ENCODE measurements at regions not wholly inside any gene's neighbourhood (a gene's known extent, or its start where the extent isn't known, plus 50 kb on each side); places are given as distances from the start of the nearest gene placed in this dataset.

DNA sequence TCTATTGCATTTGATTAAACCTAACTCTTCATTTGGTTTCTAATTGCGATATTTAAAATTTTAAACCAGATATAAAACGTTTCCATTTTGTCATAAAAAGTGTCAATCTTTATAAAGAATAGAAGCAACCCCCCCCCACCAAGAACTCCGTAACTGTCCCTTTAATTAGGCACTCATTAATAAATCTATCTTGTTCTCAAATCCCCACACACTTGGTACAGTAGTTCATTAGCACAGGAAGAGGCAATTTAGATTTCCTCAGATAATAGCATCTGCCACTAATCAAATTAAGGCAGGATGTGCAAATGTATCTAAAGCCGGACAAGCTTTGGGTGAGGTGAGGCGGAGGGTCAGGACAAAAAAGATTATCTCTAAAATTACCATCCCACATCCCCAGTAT, 1143.3 kb upstream of the AUTS2 start:
- DNase-seq = no peak

GRCh38 chr7:68456469-68456868, 1141.8 kb upstream of the AUTS2 start:
- DNase-seq = no peak

DNA sequence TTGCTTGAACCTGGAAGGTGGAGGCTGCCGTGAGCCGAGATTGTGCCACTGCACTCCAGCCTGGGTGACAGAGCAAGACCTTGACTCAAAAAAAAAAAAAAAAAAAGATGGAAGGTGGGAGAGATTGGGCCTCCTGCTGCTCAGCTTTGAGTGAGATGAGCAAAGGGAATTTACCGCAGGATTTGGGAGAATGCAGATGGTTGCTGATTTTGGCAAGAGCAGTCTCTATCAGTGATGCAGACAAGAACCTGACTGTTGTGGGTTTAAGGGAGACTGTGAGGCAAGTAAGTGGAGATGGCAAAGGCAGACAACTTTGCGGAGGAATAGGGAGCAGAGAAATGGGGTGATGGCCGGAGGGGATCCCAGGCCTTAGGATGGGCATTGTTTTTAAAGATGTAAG, 1140.8 kb upstream of the AUTS2 start:
- DNase-seq = no peak

GRCh38 chr7:68458010-68458908, 1140.0 kb upstream of the AUTS2 start:
- DNase-seq = no peak

GRCh38 chr7:68461430-68461829, 1136.8 kb upstream of the AUTS2 start:
- DNase-seq = no peak

DNA sequence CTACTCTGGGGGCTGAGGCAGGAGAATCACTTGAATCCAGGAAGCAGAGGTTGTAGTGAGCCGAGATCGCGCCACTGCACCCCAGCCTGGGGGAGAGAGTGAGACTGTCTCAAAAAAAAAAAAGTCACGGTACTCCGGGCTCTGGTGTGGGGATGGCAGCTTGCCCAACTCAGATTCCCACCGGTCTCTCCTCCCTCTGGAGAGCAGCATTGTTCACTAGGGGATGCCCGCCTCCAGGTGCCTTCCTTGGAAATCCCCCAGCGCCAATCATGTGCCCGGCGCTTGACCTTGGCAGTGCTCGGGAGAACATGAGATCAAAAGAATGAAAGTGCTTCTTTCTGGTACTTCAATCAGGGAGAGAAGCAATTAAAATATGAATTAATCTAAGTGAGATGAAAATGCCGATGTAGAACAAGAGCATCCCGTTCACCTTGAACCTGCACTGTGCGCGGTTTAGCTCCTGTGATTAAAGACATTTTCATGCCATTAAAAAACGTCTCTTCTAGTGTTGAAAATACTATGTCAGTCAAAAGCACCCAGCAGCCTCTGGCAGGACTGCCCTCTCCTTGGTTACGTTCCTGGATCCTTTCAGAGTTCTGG, 1127.3 kb upstream of the AUTS2 start:
- DNase-seq = no peak

DNA sequence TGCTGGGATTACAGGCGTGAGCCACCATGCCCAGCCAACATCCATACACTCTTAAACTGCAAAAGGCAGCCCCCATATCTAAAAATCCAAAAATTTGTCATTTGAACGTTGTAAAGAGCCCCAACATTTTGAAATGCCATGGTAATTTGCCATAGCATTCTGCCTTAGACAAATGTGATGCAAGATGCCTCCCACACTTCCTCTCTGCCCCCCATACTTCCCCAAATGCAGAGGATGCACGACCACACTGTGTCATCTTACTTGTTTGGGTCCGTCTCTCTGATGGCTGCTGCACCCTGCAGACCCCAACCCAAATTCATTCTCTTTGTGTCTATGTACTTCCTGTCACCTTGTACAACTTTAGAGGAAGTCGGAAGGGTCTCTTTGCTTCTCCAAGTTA, 1125.6 kb upstream of the AUTS2 start:
- no peak for DNase-seq

DNA sequence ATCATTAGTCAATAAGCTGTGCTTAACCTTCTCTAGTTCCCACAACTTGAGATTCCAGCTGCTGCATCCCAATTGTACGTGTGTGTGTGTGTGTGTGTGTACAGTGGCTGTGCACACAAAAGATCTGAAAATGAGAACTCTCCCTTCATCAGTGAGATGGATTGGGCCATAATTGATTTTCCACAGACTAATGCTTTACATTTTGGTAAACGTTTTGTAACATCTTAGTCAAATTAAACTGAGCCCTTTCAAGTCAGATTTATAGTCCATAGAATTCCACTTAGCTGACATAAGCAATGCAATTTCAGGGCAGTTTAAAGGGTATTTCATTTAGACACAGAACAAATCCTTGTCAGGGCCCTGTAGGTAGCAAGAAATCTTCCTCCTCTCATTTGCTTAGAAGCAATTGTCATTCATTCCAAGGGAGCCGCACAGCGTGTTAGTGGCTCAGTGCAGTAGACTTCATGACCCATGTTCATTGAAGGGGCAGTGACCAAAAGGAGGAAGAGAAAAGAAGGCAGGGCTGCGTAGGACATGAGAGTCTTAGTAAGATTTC, 1123.5 kb upstream of the AUTS2 start:
- DNase-seq = no peak

DNA sequence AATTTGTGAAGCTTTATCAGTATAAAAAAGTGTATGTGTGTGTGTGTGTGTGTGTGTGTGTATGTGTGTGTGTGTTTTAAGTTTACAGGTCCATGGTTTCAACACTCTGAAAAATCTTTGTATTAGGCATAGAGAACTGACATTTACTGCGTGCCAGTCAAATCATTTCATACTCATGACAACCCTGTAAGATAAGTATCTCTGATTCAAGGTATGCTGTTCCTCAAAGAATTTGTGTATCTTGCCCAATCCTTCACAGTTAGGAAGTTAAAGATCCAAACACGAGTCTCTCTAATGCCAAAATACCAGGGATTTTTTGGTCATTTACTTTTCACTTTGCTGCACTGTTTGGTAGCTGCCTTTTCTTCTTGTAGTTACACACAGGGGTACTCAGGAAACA, 1121.3 kb upstream of the AUTS2 start:
- no peak for DNase-seq

- no peak for DNase-seq
Observed at GRCh38 chr7:68478326-68478725, 1119.9 kb upstream of the AUTS2 start.

DNA sequence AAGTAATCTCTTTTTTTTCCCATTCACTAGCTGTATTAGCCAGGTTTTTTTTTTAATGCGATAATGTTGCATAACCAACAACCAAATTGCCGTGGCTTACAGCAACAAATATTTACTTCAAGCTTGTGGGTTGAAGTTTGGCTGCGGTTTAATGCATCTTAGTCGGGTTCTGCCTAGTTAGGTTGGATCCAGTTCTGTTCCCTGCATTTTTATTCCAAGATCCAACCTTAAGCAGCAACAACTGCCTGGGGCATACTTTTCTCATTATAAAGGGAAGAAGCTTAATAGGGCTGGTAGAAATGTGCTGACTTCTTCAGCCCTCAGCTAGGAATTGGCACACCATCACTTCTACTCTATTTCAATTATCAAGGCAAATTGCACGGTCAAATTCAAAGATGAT, 1115.5 kb upstream of the AUTS2 start:
- DNase-seq = no peak

GRCh38 chr7:68484731-68485130, 1113.5 kb upstream of the AUTS2 start:
- DNase-seq = no peak

GRCh38 chr7:68485253-68485917, 1112.9 kb upstream of the AUTS2 start:
- DNase-seq = no peak

GRCh38 chr7:68488341-68489060, 1109.8 kb upstream of the AUTS2 start:
- DNase-seq = no peak

DNA sequence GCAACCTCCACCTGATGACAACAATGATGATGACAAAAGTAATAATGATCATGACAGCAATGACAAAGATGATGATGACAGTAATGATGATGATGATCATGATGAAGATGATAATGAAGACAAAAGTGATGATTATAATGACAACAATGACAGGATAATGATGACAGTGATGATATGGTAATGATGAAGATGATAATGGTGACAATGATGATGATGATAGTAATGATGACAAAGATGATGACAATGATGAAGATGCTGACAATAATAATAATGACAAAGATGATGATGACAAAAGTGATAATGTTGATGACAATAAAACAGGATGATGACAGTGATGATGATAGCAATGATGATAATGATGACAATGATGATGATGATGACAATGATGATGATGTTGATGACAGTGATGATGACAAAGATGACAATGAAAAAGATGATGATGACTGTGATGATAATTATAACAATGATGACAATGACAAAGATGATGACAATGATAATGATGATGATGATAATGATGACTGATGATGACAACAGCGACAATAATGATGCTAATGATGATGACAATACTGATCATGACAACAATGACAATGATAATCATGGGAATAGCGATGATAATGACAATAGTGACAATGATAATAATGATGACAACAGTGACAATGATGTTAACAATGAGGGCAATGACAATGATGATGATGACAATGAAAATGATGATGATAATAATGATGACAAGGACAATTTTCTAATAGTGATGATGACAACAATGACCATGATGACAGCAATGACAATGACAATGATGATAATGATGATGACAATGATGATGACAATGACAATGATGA, 1106.5 kb upstream of the AUTS2 start:
- no peak for DNase-seq

- DNase-seq = no peak
Observed at GRCh38 chr7:68492359-68492690, 1106.0 kb upstream of the AUTS2 start.

DNA sequence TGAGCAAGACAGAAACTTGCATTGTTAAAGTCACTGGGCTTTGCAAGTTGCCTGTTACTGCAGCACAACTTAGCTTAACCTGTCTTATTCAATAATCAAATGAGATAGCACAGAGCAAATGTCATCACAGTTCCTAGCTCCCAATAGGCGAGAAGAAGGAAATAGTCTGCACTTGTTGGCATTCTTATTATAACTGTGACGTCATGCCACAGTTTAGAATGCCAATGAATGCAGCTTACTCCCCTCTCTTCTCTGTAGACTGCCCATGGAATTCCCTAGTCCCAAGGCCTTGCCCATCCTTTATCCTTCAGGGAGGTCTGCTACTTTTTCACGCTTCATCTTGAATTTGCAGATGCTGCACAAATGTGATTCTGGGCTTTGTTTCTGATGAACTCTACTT, 1094.9 kb upstream of the AUTS2 start:
- DNase-seq = no peak

DNA sequence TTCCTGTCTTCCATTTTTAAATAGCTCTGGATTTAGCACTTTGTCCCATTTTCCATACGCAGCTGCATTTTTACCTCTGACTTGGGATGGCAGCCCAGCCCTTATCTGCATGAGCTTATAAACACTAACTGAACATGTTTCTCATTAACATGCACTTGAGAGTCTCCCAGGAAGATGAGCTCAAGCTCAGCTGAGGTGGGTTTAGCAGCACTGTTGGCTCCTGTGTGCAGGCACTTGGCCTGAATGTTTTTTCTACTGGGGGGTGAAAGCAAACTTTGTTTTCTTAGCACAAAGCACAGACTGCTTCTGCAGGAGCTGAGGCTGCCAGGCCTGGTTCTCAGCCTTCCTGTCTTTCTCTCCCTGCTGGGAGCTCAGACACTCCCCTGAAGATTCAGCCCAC, 1093.6 kb upstream of the AUTS2 start:
- no peak for DNase-seq

GRCh38 chr7:68505721-68506120, 1092.6 kb upstream of the AUTS2 start:
- no peak for DNase-seq

- DNase-seq = no peak
Observed at GRCh38 chr7:68507668-68508067, 1090.6 kb upstream of the AUTS2 start.

DNA sequence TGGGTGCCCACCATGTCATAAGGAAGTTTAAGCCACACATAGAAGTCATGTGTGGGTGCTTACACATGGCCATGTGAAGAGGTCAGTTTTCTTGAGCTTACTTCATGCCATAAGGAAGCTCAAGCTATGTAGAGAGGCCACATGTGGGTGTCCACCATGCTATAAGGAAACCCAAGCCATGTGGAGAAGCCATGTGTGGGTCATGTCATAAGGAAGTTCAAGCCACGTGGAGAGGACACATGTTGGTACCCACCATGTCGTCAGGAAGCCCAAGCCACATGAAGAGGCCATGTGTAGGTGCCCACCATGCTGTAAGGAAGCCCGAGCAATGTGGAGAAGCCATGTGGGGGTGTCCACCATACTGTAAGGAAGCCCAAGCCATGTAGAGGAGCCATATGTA, 1089.2 kb upstream of the AUTS2 start:
- no peak for DNase-seq

GRCh38 chr7:68509603-68510002, 1088.7 kb upstream of the AUTS2 start:
- no peak for DNase-seq
